ENCODE measurements at regions not wholly inside any gene's neighbourhood (a gene's known extent, or its start where the extent isn't known, plus 50 kb on each side); places are given as distances from the start of the nearest gene placed in this dataset.

GRCh38 chr2:181125359-181125758 is 145.0 kb downstream of the UBE2E3 start:
- Histone ChIP-seq H3K4me2 (ENCODE audit: low read length) (no peak overlapping the region), H3K27me3 (ENCODE audit: insufficient read depth, low read length) (no peaks in the 10 kb centered on the region), H3K9ac (ENCODE audit: low read length) (no peak overlapping the region), H3K4me3 (replicated peaks in 1 of 2; ENCODE audit: low read depth in 1 of 2, low read length in 2 of 2) (no peak overlapping the region), H3K9me2 (ENCODE audit: insufficient read depth) (no peaks in the 10 kb centered on the region), H4K20me1 (ENCODE audit: insufficient read depth) (no peaks in the 10 kb centered on the region), H3K9me3 (ENCODE audit: control insufficient read depth in 1 of 2, insufficient read depth in 1 of 2, low read depth in 1 of 2, low read length in 2 of 2) (no peaks in the 10 kb centered on the region), H3K79me2 (ENCODE audit: insufficient read depth, low read length) (no peaks in the 10 kb centered on the region), H3K27ac (ENCODE audit: low read depth, low read length) (no peak overlapping the region), H2AFZ (ENCODE audit: low read depth, low read length, poor library complexity, severe bottlenecking) (no peak overlapping the region), H3K36me3 (ENCODE audit: control insufficient read depth in 1 of 2, insufficient read depth in 2 of 2, low read length in 2 of 2) (no peaks in the 10 kb centered on the region), H3K4me1 (ENCODE audit: control insufficient read depth in 1 of 2, insufficient read depth in 2 of 2, low read length in 2 of 2) (peaks cover 0 to 7% of the 10 kb centered on the region in 2 experiments; a peak in 1 of 4 replicates)
- POLR2A ChIA-PET = no interaction called here
- CTCF ChIA-PET = no interaction called here
- ATAC-seq (no peak), DNase-seq (ENCODE audit: low read depth, low spot score) (no peak)
- no TSS peak for BruUV-seq (replicated peaks)
- intact Hi-C loops (cut with micrococcal nuclease) = no loop called here
- RAD21 ChIA-PET (ENCODE audit: low non-redundant PET in 1 of 2, low total read pairs in 2 of 2, uncharacterized antibody in 2 of 2, unreplicated experiment in 2 of 2) = no interaction called here
- TF ChIP-seq SIN3A (IDR thresholded peaks at IDR 0.05; ENCODE audit: low read depth) = no peak

- ATAC-seq (no peak), DNase-seq (ENCODE audit: low read depth, low spot score) (no peak)
- BruUV-seq (replicated peaks) = no TSS peak
- H2AFZ ChIP-seq (ENCODE audit: low read depth, low read length, poor library complexity, severe bottlenecking) = no peak overlapping the region
- H4K20me1 ChIP-seq (ENCODE audit: insufficient read depth) = no peaks in the 10 kb centered on the region
- H3K4me1 ChIP-seq (ENCODE audit: control insufficient read depth in 1 of 2, insufficient read depth in 2 of 2, low read length in 2 of 2) = no peaks in the 10 kb centered on the region
- ChIA-PET POLR2A (no interaction called here), RAD21 (ENCODE audit: low non-redundant PET in 1 of 2, low total read pairs in 2 of 2, uncharacterized antibody in 2 of 2, unreplicated experiment in 2 of 2) (no interaction called here), CTCF (no interaction called here)
- no peak overlapping the region for H3K9ac ChIP-seq (ENCODE audit: low read length)
- intact Hi-C loops (cut with micrococcal nuclease) = no loop called here
- H3K36me3 ChIP-seq (ENCODE audit: control insufficient read depth in 1 of 2, insufficient read depth in 2 of 2, low read length in 2 of 2) = no peaks in the 10 kb centered on the region
- H3K4me2 ChIP-seq (ENCODE audit: low read length) = no peak overlapping the region
- H3K79me2 ChIP-seq (ENCODE audit: insufficient read depth, low read length) = no peaks in the 10 kb centered on the region
- H3K4me3 ChIP-seq (replicated peaks in 1 of 2; ENCODE audit: low read depth in 1 of 2, low read length in 2 of 2) = no peak overlapping the region
- no peaks in the 10 kb centered on the region for H3K9me2 ChIP-seq (ENCODE audit: insufficient read depth)
- H3K27me3 ChIP-seq (ENCODE audit: insufficient read depth, low read length) = no peaks in the 10 kb centered on the region
- no peaks in the 10 kb centered on the region for H3K9me3 ChIP-seq (ENCODE audit: control insufficient read depth in 1 of 2, insufficient read depth in 1 of 2, low read depth in 1 of 2, low read length in 2 of 2)
- no peak overlapping the region for H3K27ac ChIP-seq (ENCODE audit: low read depth, low read length)
- no peak for TF ChIP-seq ZBTB33 (IDR thresholded peaks at IDR 0.05; ENCODE audit: extremely low read depth, insufficient replicate concordance, low read length)
These were observed 146.0 kb downstream of the UBE2E3 start for GRCh38 chr2:181126311-181126868.

Data from HCT116 (cell line).